ENCODE measurements at regions not wholly inside any gene's neighbourhood (a gene's known extent, or its start where the extent isn't known, plus 50 kb on each side); places are given as distances from the start of the nearest gene placed in this dataset.
"Not testable (repeated sequence)": the region's sequence is repeated elsewhere in the genome, so short reads cannot be mapped to it uniquely, and the experiment has no call there.

- H3K9me3 Mint-ChIP-seq (ENCODE audit: unreplicated experiment); H3K27ac Mint-ChIP-seq (ENCODE audit: unreplicated experiment); H3K4me1 Mint-ChIP-seq (ENCODE audit: unreplicated experiment); DNase-seq (ENCODE audit: extremely low spot score, unreplicated experiment); H3K27me3 Mint-ChIP-seq (ENCODE audit: unreplicated experiment); H3K4me3 Mint-ChIP-seq (ENCODE audit: unreplicated experiment); H3K36me3 Mint-ChIP-seq (ENCODE audit: unreplicated experiment): not testable (repeated sequence)
Observed at GRCh38 chr1:83440021-83440420, 558.9 kb downstream of the TTLL7 start.

DNA sequence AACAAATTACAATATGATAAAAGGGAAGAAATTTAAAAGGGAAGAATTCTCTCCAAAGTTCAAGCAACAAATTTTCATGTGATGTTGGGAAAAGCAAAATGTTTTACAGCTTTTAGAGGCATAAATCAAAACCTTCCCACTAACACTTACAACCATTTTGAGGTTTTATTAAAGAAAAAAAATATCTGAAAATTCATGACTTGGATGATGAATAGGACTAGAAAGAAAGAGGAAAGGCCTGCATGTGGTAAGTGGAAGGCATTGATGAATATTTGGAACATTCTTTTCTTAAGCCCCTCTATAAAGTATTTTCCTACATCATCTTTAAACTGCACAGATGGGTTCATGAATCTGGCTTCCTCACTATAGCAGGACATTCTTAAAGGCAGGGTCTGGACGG is 560.6 kb downstream of the TTLL7 start:
- H3K36me3 Mint-ChIP-seq (ENCODE audit: unreplicated experiment); DNase-seq (ENCODE audit: extremely low spot score, unreplicated experiment); H3K27ac Mint-ChIP-seq (ENCODE audit: unreplicated experiment); H3K9me3 Mint-ChIP-seq (ENCODE audit: unreplicated experiment); H3K4me3 Mint-ChIP-seq (ENCODE audit: unreplicated experiment); H3K27me3 Mint-ChIP-seq (ENCODE audit: unreplicated experiment); H3K4me1 Mint-ChIP-seq (ENCODE audit: unreplicated experiment): not testable (repeated sequence)

DNA sequence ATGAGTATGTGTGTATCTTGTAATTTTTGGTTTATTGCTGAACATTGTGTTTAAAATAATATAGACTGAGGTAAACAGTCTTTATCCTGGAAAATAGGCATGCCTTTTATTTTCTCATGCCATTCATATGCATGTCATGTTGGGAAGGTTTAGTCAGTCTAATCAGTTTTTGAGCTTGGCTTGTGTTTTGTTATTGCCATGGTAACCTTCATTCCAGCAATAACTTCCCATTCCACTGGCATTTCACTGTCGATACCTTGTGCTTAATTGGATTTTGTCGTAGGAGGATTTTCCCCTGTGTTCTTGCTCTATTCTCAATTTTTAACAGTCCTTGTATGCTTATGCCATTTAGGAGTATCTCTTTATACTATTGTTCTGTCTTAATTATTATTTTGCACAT is 563.6 kb downstream of the TTLL7 start:
- not testable (repeated sequence) for H3K4me1 Mint-ChIP-seq (ENCODE audit: unreplicated experiment); H3K4me3 Mint-ChIP-seq (ENCODE audit: unreplicated experiment); H3K27ac Mint-ChIP-seq (ENCODE audit: unreplicated experiment); H3K27me3 Mint-ChIP-seq (ENCODE audit: unreplicated experiment); H3K36me3 Mint-ChIP-seq (ENCODE audit: unreplicated experiment); DNase-seq (ENCODE audit: extremely low spot score, unreplicated experiment)
- peaks cover 12% of the 10 kb centered on the region for H3K9me3 Mint-ChIP-seq (ENCODE audit: unreplicated experiment)

GRCh38 chr1:83427566-83427965 is 571.4 kb downstream of the TTLL7 start:
- not testable (repeated sequence) for H3K9me3 Mint-ChIP-seq (ENCODE audit: unreplicated experiment); H3K36me3 Mint-ChIP-seq (ENCODE audit: unreplicated experiment)

GRCh38 chr1:83423382-83423781 is 575.5 kb downstream of the TTLL7 start:
- not testable (repeated sequence) for H3K4me1 Mint-ChIP-seq (ENCODE audit: unreplicated experiment); H3K27ac Mint-ChIP-seq (ENCODE audit: unreplicated experiment); H3K4me3 Mint-ChIP-seq (ENCODE audit: unreplicated experiment); H3K36me3 Mint-ChIP-seq (ENCODE audit: unreplicated experiment); H3K27me3 Mint-ChIP-seq (ENCODE audit: unreplicated experiment); H3K9me3 Mint-ChIP-seq (ENCODE audit: unreplicated experiment); DNase-seq (ENCODE audit: extremely low spot score, unreplicated experiment)

More at GRCh38 chr1:83427566-83427965, 571.4 kb downstream of the TTLL7 start:
- not testable (repeated sequence) for H3K4me1 Mint-ChIP-seq (ENCODE audit: unreplicated experiment); DNase-seq (ENCODE audit: extremely low spot score, unreplicated experiment); H3K27me3 Mint-ChIP-seq (ENCODE audit: unreplicated experiment); H3K4me3 Mint-ChIP-seq (ENCODE audit: unreplicated experiment); H3K27ac Mint-ChIP-seq (ENCODE audit: unreplicated experiment)

DNA sequence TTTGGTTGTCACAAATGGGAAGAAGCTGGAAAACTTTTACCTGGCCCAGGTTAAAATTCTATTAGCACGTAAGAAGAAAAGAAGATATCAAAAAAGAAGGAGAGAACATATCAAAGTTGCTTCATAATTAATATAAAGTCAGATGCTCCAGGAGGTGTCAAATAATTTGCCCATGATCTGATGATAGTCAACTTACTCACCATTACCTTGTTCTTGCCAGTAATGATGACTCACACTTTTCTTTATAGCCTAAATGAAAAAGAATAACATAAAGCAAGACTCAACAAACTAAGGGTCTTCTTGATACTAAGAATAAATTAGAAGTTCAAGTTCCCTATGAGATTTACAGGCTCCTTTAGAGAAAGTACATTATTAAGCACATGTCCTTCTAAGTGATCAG is 580.4 kb downstream of the TTLL7 start:
- DNase-seq (ENCODE audit: extremely low spot score, unreplicated experiment): no peak
- Mint-ChIP-seq H3K27ac (ENCODE audit: unreplicated experiment) (no peak overlapping the region), H3K27me3 (ENCODE audit: unreplicated experiment) (no peaks in the 10 kb centered on the region), H3K9me3 (ENCODE audit: unreplicated experiment) (peaks cover 7% of the 10 kb centered on the region), H3K4me1 (ENCODE audit: unreplicated experiment) (peaks cover 7% of the 10 kb centered on the region), H3K4me3 (ENCODE audit: unreplicated experiment) (no peak overlapping the region), H3K36me3 (ENCODE audit: unreplicated experiment) (no peaks in the 10 kb centered on the region)
- no peak for TF ChIP-seq CTCF (IDR thresholded peaks at IDR 0.05)

GRCh38 chr1:83413839-83414107 is 585.2 kb downstream of the TTLL7 start:
- not testable (repeated sequence) for H3K4me1 Mint-ChIP-seq (ENCODE audit: unreplicated experiment); H3K9me3 Mint-ChIP-seq (ENCODE audit: unreplicated experiment); H3K4me3 Mint-ChIP-seq (ENCODE audit: unreplicated experiment); H3K27me3 Mint-ChIP-seq (ENCODE audit: unreplicated experiment); H3K36me3 Mint-ChIP-seq (ENCODE audit: unreplicated experiment); H3K27ac Mint-ChIP-seq (ENCODE audit: unreplicated experiment); DNase-seq (ENCODE audit: extremely low spot score, unreplicated experiment)

GRCh38 chr1:83410746-83411413 is 588.1 kb downstream of the TTLL7 start:
- H3K4me1 Mint-ChIP-seq (ENCODE audit: unreplicated experiment): peaks cover 12% of the 10 kb centered on the region
- H3K4me3 Mint-ChIP-seq (ENCODE audit: unreplicated experiment); H3K27ac Mint-ChIP-seq (ENCODE audit: unreplicated experiment); H3K27me3 Mint-ChIP-seq (ENCODE audit: unreplicated experiment); DNase-seq (ENCODE audit: extremely low spot score, unreplicated experiment); H3K9me3 Mint-ChIP-seq (ENCODE audit: unreplicated experiment); H3K36me3 Mint-ChIP-seq (ENCODE audit: unreplicated experiment): not testable (repeated sequence)

DNA sequence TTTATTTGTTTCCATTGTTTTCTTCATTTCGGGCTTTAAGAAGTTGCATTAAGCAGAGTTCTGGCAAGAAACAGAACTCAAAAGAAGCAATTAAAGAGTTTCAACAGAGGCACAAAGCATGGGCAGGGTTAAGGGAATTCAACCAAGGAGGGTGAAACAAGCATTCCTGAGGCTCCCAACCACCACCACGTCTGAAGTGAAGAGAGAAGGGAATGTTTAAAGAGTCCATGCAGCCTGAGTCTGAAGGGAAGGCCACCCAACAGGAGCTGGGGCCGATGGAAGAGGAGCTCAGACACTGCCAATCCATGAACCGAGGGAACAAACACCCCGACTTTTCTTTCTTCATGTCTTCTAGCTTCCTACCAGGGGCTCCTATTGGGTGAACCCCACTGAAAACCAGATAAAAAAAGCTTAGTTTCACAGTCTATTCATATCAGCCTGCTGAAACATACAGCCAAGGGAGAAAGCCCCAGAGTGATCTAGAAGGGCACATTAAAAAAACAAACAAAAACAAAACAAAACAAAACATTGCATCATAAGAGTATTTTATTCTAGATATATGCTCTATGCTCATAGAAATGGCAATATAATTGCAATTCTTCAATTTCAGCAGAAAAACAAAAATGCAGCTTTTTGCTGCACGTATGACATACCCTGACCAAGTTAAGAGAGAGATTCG is 592.1 kb downstream of the TTLL7 start:
- H3K4me3 Mint-ChIP-seq (ENCODE audit: unreplicated experiment); H3K27ac Mint-ChIP-seq (ENCODE audit: unreplicated experiment); H3K36me3 Mint-ChIP-seq (ENCODE audit: unreplicated experiment); H3K4me1 Mint-ChIP-seq (ENCODE audit: unreplicated experiment); H3K9me3 Mint-ChIP-seq (ENCODE audit: unreplicated experiment); DNase-seq (ENCODE audit: extremely low spot score, unreplicated experiment); H3K27me3 Mint-ChIP-seq (ENCODE audit: unreplicated experiment): not testable (repeated sequence)

- not testable (repeated sequence) for DNase-seq (ENCODE audit: extremely low spot score, unreplicated experiment); H3K36me3 Mint-ChIP-seq (ENCODE audit: unreplicated experiment); H3K4me3 Mint-ChIP-seq (ENCODE audit: unreplicated experiment)
Observed at GRCh38 chr1:83405789-83406188, 593.1 kb downstream of the TTLL7 start.

DNA sequence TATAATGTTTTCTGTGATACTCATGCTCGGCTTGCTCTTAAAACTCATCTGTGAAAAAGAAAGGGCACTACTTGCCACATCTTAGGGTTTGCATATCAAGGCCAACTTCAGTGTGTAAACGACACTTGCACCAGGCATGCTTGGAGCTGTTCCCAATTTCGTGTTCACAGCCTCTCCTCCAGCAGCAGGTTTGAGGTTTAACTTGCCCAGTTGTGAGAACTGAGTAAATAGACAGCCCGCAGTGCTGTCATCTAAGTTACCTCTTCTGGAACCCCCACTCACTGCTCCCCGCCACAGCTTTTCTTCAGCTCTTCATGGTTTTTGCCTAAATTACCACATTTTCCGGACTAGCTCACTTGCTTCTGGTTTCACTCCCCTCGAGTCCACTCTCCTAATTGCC is 595.4 kb downstream of the TTLL7 start:
- not testable (repeated sequence) for DNase-seq (ENCODE audit: extremely low spot score, unreplicated experiment); H3K36me3 Mint-ChIP-seq (ENCODE audit: unreplicated experiment); H3K4me1 Mint-ChIP-seq (ENCODE audit: unreplicated experiment); H3K27me3 Mint-ChIP-seq (ENCODE audit: unreplicated experiment); H3K9me3 Mint-ChIP-seq (ENCODE audit: unreplicated experiment); H3K27ac Mint-ChIP-seq (ENCODE audit: unreplicated experiment); H3K4me3 Mint-ChIP-seq (ENCODE audit: unreplicated experiment)

More at GRCh38 chr1:83405789-83406188, 593.1 kb downstream of the TTLL7 start:
- H3K4me1 Mint-ChIP-seq (ENCODE audit: unreplicated experiment); H3K27me3 Mint-ChIP-seq (ENCODE audit: unreplicated experiment); H3K27ac Mint-ChIP-seq (ENCODE audit: unreplicated experiment); H3K9me3 Mint-ChIP-seq (ENCODE audit: unreplicated experiment): not testable (repeated sequence)

All from osteocyte (in vitro differentiated cells).